Occipital lobe (tissue), 1 donor: ENCODE measurements at regions not wholly inside any gene's neighbourhood (a gene's known extent, or its start where the extent isn't known, plus 50 kb on each side); places are given as distances from the start of the nearest gene placed in this dataset.
"Not testable (repeated sequence)": the region's sequence is repeated elsewhere in the genome, so short reads cannot be mapped to it uniquely, and the experiment has no call there.

Source experiments
- DNase-seq: peaks from one replicate; lab custom pipeline; 2025; lab: John Stamatoyannopoulos, UW

GRCh38 chr13:111005808-111006505, 91.1 kb upstream of the ANKRD10 start:
- DNase-seq, result no peak

- no peak for DNase-seq
Measured at GRCh38 chr13:111005364-111005763, 90.5 kb upstream of the ANKRD10 start.

GRCh38 chr13:111004444-111004843, 89.6 kb upstream of the ANKRD10 start:
- no peak for DNase-seq

- no peak for DNase-seq
Measured at GRCh38 chr13:111001636-111002035, 86.8 kb upstream of the ANKRD10 start.

GRCh38 chr13:110993788-110994187, 78.9 kb upstream of the ANKRD10 start:
- DNase-seq, result no peak

GRCh38 chr13:110991991-110992508, 77.2 kb upstream of the ANKRD10 start:
- DNase-seq, result no peak

- DNase-seq, result no peak
Measured at GRCh38 chr13:110989331-110989730, 74.5 kb upstream of the ANKRD10 start.

- no peak for DNase-seq
Measured at GRCh38 chr13:110985541-110985940, 70.7 kb upstream of the ANKRD10 start.

- DNase-seq, result no peak
Measured at GRCh38 chr13:110984798-110985197, 69.9 kb upstream of the ANKRD10 start.

- no peak for DNase-seq
Measured at GRCh38 chr13:110984381-110984780, 69.5 kb upstream of the ANKRD10 start.

- no peak for DNase-seq
Measured at GRCh38 chr13:110983241-110983640, 68.4 kb upstream of the ANKRD10 start.

- no peak for DNase-seq
Measured at GRCh38 chr13:110981379-110981778, 66.5 kb upstream of the ANKRD10 start.

GRCh38 chr13:110980921-110981320, 66.1 kb upstream of the ANKRD10 start:
- DNase-seq, result no peak

- not testable (repeated sequence) for DNase-seq
Measured at GRCh38 chr13:110979149-110979548, 64.3 kb upstream of the ANKRD10 start.

GRCh38 chr13:110978390-110978789, 63.5 kb upstream of the ANKRD10 start:
- DNase-seq, result no peak

- DNase-seq, result no peak
Measured at GRCh38 chr13:110976785-110977184, 61.9 kb upstream of the ANKRD10 start.

- DNase-seq, result no peak
Measured at GRCh38 chr13:110973007-110973700, 58.3 kb upstream of the ANKRD10 start.

GRCh38 chr13:110971486-110971885, 56.6 kb upstream of the ANKRD10 start:
- no peak for DNase-seq

GRCh38 chr13:110967156-110967855, 52.4 kb upstream of the ANKRD10 start:
- not testable (repeated sequence) for DNase-seq

- DNase-seq, result no peak
Measured at GRCh38 chr13:110965755-110966134, 50.9 kb upstream of the ANKRD10 start.

- DNase-seq, result no peak
Measured at GRCh38 chr13:110965038-110965754, 50.3 kb upstream of the ANKRD10 start.
